ENCODE measurements at regions not wholly inside any gene's neighbourhood (a gene's known extent, or its start where the extent isn't known, plus 50 kb on each side); places are given as distances from the start of the nearest gene placed in this dataset.
"Not testable (repeated sequence)": the region's sequence is repeated elsewhere in the genome, so short reads cannot be mapped to it uniquely, and the experiment has no call there.

DNA sequence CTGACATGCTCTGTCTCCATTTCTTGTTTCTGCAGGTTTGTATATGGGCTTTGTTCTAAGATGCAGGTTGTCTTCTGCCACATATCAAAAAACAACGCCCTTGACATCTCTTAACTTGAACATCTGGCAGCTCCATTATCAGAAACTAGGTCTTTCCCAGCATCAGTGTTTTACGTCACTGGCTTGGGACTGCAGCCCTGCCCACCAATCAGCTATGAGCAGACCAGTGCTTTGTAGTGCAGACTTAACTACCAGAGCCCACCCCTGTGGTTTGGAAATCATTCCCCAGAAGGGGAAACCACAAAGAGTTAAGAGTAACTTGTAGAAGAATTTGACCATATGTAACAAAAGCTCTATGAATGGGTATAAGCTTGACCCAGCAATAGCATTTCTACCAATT is 132.4 kb downstream of the SEPTIN14 start:
- TF ChIP-seq, protein P1, sequence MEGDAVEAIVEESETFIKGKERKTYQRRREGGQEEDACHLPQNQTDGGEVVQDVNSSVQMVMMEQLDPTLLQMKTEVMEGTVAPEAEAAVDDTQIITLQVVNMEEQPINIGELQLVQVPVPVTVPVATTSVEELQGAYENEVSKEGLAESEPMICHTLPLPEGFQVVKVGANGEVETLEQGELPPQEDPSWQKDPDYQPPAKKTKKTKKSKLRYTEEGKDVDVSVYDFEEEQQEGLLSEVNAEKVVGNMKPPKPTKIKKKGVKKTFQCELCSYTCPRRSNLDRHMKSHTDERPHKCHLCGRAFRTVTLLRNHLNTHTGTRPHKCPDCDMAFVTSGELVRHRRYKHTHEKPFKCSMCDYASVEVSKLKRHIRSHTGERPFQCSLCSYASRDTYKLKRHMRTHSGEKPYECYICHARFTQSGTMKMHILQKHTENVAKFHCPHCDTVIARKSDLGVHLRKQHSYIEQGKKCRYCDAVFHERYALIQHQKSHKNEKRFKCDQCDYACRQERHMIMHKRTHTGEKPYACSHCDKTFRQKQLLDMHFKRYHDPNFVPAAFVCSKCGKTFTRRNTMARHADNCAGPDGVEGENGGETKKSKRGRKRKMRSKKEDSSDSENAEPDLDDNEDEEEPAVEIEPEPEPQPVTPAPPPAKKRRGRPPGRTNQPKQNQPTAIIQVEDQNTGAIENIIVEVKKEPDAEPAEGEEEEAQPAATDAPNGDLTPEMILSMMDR (IDR thresholded peaks at IDR 0.05) = no peak
- H3K27me3 ChIP-seq = no peaks in the 10 kb centered on the region
- no peaks in the 10 kb centered on the region for H3K9me3 ChIP-seq
- no peak overlapping the region for H3K27ac ChIP-seq
- H3K36me3 ChIP-seq = no peaks in the 10 kb centered on the region
- H3K4me3 ChIP-seq (ENCODE audit: low read depth in 1 of 2, low read length in 1 of 2) = no peak overlapping the region
- H3K4me1 ChIP-seq (ENCODE audit: control insufficient read depth in 1 of 2, insufficient read depth in 1 of 2, low read depth in 1 of 2, low read length in 1 of 2) = no peaks in the 10 kb centered on the region

DNA sequence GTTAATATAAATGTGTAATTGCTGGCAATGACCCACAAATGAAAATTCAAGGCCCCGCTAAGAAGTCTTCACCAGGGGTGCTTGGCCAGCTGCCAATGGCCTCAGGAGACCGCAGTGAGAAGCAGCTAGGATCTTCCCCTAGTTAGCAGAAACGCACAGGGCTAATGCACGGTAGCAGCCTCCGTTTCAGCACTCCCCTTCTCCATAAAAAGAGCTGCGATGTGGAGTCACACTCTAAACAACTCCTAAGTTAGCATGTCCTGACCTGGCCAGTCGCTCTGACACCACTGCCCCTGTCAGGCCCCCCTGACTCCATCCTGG is 139.0 kb downstream of the SEPTIN14 start:
- Histone ChIP-seq H3K4me1 (ENCODE audit: control insufficient read depth in 1 of 2, insufficient read depth in 1 of 2, low read depth in 1 of 2, low read length in 1 of 2) (peaks cover 5 to 9% of the 10 kb centered on the region in 2 experiments), H3K27me3 (no peaks in the 10 kb centered on the region), H3K27ac (no peak overlapping the region), H3K36me3 (no peaks in the 10 kb centered on the region), H3K4me3 (ENCODE audit: low read depth in 1 of 2, low read length in 1 of 2) (no peak overlapping the region), H3K9me3 (no peaks in the 10 kb centered on the region)
- TF ChIP-seq, protein P1 (IDR thresholded peaks at IDR 0.05) = no peak

DNA sequence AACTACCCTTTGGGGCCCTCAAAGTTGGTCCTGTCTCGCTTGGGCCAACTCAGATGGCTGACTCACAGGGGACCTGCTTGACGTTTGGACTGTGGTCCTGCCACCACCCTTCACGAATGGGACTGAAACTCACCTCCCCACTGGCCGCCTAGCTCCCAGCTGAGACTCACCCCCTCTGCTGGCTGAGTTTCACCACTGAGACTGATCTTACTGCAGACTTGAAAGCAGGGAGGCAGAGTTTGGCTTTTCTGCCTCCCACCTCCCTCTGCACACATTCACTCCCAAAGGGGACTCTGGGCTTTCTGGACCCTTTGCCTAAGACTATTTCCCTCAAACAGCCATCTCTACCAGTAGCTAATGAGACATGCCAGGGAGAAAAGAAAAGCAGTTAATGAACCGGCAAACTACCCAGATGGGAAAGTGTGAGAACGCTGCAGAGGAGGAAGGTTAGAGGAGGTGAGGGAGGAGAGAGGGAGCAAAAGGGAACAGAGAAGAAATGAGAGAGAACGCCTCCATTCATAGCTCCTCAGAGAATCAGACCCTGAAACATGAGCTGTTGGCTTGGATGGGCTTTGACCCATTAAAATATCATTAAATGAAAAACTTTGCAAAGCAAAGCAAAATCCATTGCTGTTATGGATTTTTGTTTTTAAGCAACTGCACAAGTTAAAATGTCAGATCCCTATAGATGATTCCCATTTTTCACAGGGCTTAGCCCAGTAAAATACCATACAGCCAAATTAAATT is 139.5 kb downstream of the SEPTIN14 start:
- not testable (repeated sequence) for H3K36me3 ChIP-seq; H3K4me3 ChIP-seq (ENCODE audit: low read depth in 1 of 2, low read length in 1 of 2); H3K9me3 ChIP-seq; H3K27me3 ChIP-seq; H3K27ac ChIP-seq
- H3K4me1 ChIP-seq (ENCODE audit: control insufficient read depth in 1 of 2, insufficient read depth in 1 of 2, low read depth in 1 of 2, low read length in 1 of 2) = peaks cover 6 to 11% of the 10 kb centered on the region in 2 experiments

DNA sequence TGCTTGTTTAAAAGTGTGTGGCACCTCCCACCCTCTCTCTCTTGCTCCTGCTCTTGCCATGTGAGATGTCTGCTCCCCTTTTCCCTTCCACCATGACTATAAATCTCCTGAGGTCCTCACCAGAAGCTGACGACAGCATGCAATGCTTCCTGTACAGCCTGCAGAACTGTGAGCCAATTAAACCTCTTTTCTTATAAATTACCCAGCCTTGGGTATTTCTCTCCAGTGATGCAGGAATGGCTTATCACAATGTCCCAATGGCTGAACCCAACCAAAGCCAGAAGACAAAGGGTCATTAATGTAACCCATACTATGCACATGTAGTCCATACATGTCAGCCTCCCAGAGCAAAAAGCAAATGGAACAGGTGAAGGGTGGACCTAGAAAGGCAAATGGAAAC is 141.5 kb downstream of the SEPTIN14 start:
- H3K36me3 ChIP-seq = not testable (repeated sequence)

DNA sequence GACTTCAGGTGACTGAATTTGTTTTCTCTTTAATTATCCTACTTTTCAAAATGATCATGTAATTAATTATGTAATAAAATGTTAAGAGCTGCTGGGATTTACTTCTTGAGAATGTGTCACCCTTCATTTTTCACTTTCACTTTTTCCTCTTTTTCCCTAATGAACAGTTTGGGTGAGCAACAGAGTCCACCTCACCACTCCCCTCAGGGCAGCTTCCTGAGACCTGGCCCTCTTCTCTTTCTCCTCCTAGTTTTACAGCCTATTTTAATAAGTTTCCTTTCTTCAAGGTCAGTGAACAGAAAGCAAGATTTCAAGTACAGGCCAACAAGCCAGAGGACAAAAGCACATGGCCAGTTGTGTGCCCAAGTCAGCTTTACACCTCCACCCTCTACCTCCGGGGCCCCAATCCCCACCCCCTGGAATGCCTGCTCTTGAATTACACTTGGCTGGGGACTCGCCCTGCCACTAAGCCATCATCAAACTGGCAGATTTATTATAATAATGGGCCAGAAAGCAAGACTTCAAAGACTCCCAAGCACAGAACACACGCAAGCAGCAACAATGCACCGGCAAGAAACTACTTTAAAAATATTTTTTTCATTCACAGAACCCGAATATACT is 143.1 kb upstream of the VOPP1 start:
- not testable (repeated sequence) for H3K27me3 ChIP-seq; H3K9me3 ChIP-seq; H3K36me3 ChIP-seq; H3K4me3 ChIP-seq (ENCODE audit: low read depth in 1 of 2, low read length in 1 of 2)
- Histone ChIP-seq H3K4me1 (ENCODE audit: control insufficient read depth in 1 of 2, insufficient read depth in 1 of 2, low read depth in 1 of 2, low read length in 1 of 2) (peaks cover 36 to 42% of the 10 kb centered on the region in 2 experiments), H3K27ac (peak overlapping the region; percentile 70)

More for the DNA sequence above, 141.5 kb downstream of the SEPTIN14 start:
- H3K4me3 ChIP-seq (ENCODE audit: low read depth in 1 of 2, low read length in 1 of 2); H3K27ac ChIP-seq; H3K27me3 ChIP-seq; H3K9me3 ChIP-seq: not testable (repeated sequence)
- peaks cover 21 to 24% of the 10 kb centered on the region in 2 experiments for H3K4me1 ChIP-seq (ENCODE audit: control insufficient read depth in 1 of 2, insufficient read depth in 1 of 2, low read depth in 1 of 2, low read length in 1 of 2)

DNA sequence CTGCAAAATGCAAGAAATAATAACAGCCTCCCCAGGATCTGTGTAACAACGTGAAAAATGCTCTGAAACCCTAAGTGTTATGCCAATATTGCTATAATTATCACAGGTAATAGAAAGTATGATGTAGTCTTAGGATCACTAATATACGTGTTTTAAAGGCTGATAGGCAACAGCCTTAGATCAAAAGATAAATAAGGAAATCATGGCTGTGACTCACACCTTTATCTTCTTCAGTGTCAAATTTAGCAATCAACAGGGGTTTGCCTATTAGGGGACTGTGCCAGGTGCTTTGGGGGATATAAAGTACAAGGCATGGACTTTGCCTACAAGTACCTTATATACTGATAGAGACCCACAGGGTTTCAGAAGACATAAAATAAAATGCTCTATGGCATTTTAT is 142.1 kb upstream of the VOPP1 start:
- H3K27me3 ChIP-seq; H3K36me3 ChIP-seq; H3K9me3 ChIP-seq; H3K27ac ChIP-seq; H3K4me3 ChIP-seq (ENCODE audit: low read depth in 1 of 2, low read length in 1 of 2): not testable (repeated sequence)
- H3K4me1 ChIP-seq (ENCODE audit: control insufficient read depth in 1 of 2, insufficient read depth in 1 of 2, low read depth in 1 of 2, low read length in 1 of 2) = peaks cover 44 to 46% of the 10 kb centered on the region in 2 experiments

DNA sequence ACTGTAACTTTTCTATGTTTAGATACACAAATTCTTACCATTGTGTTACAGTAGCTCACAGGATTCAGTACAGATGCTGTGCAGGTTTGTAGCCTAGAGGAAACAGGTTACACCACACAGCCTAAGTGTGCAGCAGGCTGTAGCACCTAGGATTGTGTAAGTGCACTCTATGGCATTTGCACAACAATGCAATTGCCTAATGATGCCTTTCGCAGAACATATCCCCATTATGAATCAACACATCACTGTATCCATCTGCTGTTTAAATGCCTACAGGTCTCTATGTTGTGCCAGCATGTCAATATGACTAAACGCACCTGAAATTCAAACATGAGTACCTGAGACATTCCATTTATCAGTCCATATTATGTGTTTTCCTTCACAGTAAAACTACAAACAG is 138.0 kb upstream of the VOPP1 start:
- not testable (repeated sequence) for H3K4me3 ChIP-seq (ENCODE audit: low read depth in 1 of 2, low read length in 1 of 2); H3K9me3 ChIP-seq; H3K27me3 ChIP-seq; H3K36me3 ChIP-seq
- Histone ChIP-seq H3K27ac (peak overlapping the region; percentile 61), H3K4me1 (ENCODE audit: control insufficient read depth in 1 of 2, insufficient read depth in 1 of 2, low read depth in 1 of 2, low read length in 1 of 2) (peaks cover 16 to 22% of the 10 kb centered on the region in 2 experiments)

DNA sequence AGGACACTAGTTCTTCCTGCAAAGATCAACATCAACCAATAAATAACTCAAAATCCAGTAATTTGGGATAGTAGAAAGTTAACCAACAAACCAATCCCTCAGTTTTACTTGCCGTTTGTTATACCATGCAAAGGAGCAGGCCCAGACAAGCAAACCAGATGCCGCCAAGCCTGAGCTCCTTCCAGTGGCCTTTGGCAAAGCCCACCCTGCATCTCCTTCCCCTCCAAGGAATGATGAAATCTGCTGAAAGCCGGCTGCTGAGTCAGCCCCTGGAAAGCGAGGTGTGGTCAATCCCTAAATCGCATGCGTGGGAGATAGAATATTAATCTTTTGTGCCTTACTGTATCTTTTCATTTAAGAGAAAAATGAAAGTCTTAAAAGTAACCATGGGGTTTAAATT is 135.7 kb upstream of the VOPP1 start:
- H3K9me3 ChIP-seq; H3K27me3 ChIP-seq; H3K36me3 ChIP-seq; H3K4me3 ChIP-seq (ENCODE audit: low read depth in 1 of 2, low read length in 1 of 2); H3K27ac ChIP-seq: not testable (repeated sequence)
- peaks cover 16 to 18% of the 10 kb centered on the region in 2 experiments for H3K4me1 ChIP-seq (ENCODE audit: control insufficient read depth in 1 of 2, insufficient read depth in 1 of 2, low read depth in 1 of 2, low read length in 1 of 2)

DNA sequence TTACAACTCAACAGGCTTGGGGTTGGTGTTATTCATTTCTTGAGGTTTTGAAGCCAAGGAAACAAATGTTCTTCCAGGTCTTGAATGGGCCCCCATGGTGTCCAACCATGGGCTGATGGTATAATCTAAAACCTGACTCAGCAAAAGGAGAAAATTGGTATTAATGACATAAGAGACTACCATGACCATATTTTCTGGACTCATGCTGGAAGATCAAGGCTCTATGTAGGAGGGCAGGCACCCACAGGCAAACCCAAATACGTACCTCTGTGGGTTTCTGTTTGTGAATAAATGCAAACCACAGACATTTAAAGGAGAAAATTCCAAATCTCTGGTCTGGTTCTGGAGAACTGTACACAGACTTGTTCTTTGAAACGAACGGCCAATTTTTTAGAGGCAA is 135.1 kb upstream of the VOPP1 start:
- H3K36me3 ChIP-seq; H3K4me3 ChIP-seq (ENCODE audit: low read depth in 1 of 2, low read length in 1 of 2); H3K27me3 ChIP-seq; H3K9me3 ChIP-seq; H3K27ac ChIP-seq: not testable (repeated sequence)
- peaks cover 16 to 18% of the 10 kb centered on the region in 2 experiments for H3K4me1 ChIP-seq (ENCODE audit: control insufficient read depth in 1 of 2, insufficient read depth in 1 of 2, low read depth in 1 of 2, low read length in 1 of 2)

DNA sequence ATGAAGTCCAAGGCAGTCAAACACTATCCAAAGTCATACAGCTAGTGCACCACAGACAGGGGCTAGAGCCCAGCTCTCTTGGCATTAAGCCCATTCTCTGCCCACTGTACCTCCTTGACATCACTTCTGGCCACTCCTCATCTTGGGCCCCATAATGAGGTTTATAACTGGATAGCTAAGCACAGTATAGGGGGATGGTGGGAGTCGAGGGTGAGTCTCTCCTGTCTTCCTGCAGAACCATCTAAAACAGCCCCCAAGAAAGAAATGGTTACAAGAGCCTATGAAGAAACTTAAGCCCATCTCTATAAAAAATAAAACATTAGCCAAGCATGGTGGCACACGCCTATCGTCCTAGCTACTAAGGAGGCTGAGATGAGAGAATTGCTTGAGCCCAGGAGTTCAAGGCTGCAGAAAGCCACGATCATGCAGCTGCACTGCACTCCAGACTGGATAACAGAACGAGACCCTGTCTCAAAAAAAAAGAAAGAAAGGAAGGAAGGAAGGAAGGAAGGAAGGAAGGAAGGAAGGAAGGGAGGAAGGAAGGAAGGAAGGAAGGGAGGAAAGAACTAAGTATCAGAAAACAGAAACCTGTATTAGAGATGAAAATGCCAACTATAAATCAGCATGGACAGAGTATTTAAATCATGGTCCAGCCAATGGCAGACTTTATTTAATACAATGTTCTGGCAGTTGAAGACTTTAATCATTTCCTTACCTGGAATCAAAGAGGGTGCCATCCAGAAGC is 134.3 kb upstream of the VOPP1 start:
- H3K36me3 ChIP-seq; H3K27me3 ChIP-seq; H3K9me3 ChIP-seq; H3K4me3 ChIP-seq (ENCODE audit: low read depth in 1 of 2, low read length in 1 of 2); H3K27ac ChIP-seq: not testable (repeated sequence)
- peaks cover 16 to 18% of the 10 kb centered on the region in 2 experiments for H3K4me1 ChIP-seq (ENCODE audit: control insufficient read depth in 1 of 2, insufficient read depth in 1 of 2, low read depth in 1 of 2, low read length in 1 of 2)

DNA sequence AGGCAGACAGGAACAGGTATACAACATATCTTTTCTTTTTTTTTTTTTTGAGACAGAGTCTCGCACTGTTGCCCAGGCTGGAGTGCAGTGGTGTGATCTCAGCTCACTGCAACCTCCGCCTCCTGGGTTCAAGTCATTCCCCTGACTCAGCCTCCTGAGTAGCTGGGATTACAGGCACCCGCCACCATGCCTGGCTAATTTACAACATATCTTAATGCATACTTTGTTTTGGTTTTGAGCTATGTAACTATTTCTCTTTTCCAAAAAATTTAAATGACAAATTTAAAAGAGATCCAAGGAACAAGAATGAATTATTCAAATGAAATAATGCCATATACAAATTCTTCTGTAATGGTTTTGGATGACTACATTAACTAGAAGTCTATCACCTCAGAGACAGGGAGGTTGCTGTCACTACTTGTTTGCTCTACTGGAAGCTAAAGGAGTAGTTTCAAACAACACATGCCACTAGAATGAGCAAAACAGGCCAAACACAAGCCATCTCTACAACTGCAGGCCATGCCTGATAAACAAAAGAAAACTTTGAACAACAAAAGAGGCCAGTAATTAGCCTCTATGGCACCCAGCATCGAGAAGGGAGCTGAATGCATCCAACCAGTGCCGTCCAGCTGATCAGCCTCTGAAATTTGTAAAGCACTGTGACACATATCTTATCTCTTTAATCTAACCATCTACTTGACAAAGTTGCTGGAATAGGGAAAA is 133.6 kb upstream of the VOPP1 start:
- H3K36me3 ChIP-seq; H3K4me3 ChIP-seq (ENCODE audit: low read depth in 1 of 2, low read length in 1 of 2); H3K27ac ChIP-seq; H3K27me3 ChIP-seq; H3K9me3 ChIP-seq: not testable (repeated sequence)
- H3K4me1 ChIP-seq (ENCODE audit: control insufficient read depth in 1 of 2, insufficient read depth in 1 of 2, low read depth in 1 of 2, low read length in 1 of 2) = peaks cover 14 to 16% of the 10 kb centered on the region in 2 experiments

All from neutrophil (primary cell).